HCT116 (cell line): ENCODE measurements at regions not wholly inside any gene's neighbourhood (a gene's known extent, or its start where the extent isn't known, plus 50 kb on each side); places are given as distances from the start of the nearest gene placed in this dataset.

Experiments
- POLR2A ChIP-seq: IDR thresholded peaks from 2 replicates; pipeline ENCODE4 v1.7.0; 2011; ENCODE audit warnings: borderline replicate concordance; ENCODE audit not compliant: insufficient read depth, insufficient read length; ENCODE audit errors: extremely low read depth
- ZNF274 ChIP-seq: fragments of 200-500 bp; sonication (Bioruptor generic); IDR thresholded peaks from 2 replicates; pipeline ENCODE4 v1.6.1; 2014; ENCODE audit warnings: mild to moderate bottlenecking, low read depth, low read length, inconsistent platforms

GRCh38 chr4:14294611-14295010 is 667.1 kb upstream of the BOD1L1 start:
- TF ChIP-seq POLR2A (no peak), ZNF274 (no peak)
